SJSA1 (cell line): ENCODE measurements at regions not wholly inside any gene's neighbourhood (a gene's known extent, or its start where the extent isn't known, plus 50 kb on each side); places are given as distances from the start of the nearest gene placed in this dataset.

ENCODE experiments used
- DNase-seq, 2 experiments: peaks; one replicate each; pipeline ENCODE4 v3.0.0-alpha.2; 2015 to 2020; ENCODE audit warnings: low spot score in 2 of 2, low read depth in 1 of 2
- H3K27ac ChIP-seq: fragments of 250-450 bp; sonication (Bioruptor Pico); 2 replicates; pipeline ENCODE4 v1.5.1; 2020; ENCODE audit warnings: mild to moderate bottlenecking, moderate library complexity
- H3K27me3 ChIP-seq: fragments of 250-450 bp; sonication (Bioruptor Pico); replicated peaks from 2 replicates; pipeline ENCODE4 v1.5.1; 2020; ENCODE audit warnings: mild to moderate bottlenecking, moderate library complexity
- H3K36me3 ChIP-seq: fragments of 250-450 bp; sonication (Bioruptor Pico); 2 replicates; pipeline ENCODE4 v1.5.1; 2020; ENCODE audit warnings: mild to moderate bottlenecking
- H3K4me1 ChIP-seq: fragments of 250-450 bp; sonication (Bioruptor Pico); replicated peaks from 2 replicates; pipeline ENCODE4 v1.6.1; 2021; ENCODE audit warnings: mild to moderate bottlenecking
- H3K4me3 ChIP-seq: fragments of 250-450 bp; sonication (Bioruptor Pico); 2 replicates; pipeline ENCODE4 v1.5.1; 2020; ENCODE audit warnings: mild to moderate bottlenecking
- H3K9me3 ChIP-seq: fragments of 250-450 bp; sonication (Bioruptor Pico); replicated peaks from 2 replicates; pipeline ENCODE4 v1.5.1; 2020; ENCODE audit warnings: mild to moderate bottlenecking

DNA sequence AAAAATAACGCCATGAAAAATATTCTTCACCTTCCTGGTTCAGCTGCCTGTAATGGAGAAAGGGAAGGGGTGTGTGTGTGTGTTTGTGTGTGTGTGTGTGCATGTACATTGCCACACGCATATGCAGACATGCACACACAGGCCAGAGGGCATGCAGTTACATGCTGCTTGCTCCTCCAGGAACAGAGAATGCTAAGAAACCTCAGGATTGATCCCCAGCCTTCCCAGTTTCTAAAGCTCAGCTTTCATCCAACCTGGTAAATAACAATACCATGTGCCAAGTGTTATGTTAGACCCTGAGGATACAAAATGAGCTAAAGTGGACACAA lies 241.7 kb downstream of the SPTSSA start:
- no peak for DNase-seq
- peaks cover 31% of the 10 kb centered on the region for H3K4me1 ChIP-seq
- no peaks in the 10 kb centered on the region for H3K36me3 ChIP-seq
- no peaks in the 10 kb centered on the region for H3K27me3 ChIP-seq
- no peak overlapping the region for H3K27ac ChIP-seq
- no peaks in the 10 kb centered on the region for H3K9me3 ChIP-seq
- H3K4me3 ChIP-seq: no peak overlapping the region

DNA sequence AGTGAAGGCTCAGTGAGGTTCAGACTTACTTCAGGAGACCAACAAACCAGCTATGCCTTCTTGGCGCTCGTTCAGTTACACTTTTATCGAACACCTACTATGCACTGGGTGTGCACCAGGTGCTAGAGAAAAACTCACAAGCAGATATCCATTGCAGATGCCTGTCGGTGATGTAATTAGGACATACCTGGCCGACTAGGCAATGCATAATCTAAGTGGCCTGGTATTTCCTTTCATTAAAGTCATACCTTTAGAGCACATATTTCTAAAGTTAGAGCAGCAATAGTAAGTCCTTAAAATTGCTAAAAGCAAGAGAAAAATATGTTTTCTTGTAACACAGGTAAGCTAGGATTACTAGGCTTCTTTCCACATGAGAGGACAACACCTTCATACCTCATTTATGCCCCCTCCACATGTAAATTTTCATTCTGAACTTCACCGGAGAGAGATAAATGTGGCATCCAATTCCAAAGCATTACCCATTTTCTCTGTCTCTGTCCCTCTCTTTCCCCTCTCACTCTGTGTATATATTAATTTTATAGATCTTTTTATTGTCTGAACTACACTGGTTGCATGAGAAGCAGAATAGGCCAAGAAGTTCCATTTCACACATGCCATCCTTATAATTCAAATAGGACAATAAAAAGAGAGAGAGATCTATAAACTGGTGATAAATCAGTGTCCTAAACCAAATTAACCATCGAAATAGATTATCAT lies 242.2 kb downstream of the SPTSSA start:
- Histone ChIP-seq H3K4me1 (peaks cover 34% of the 10 kb centered on the region), H3K27me3 (no peaks in the 10 kb centered on the region), H3K36me3 (no peaks in the 10 kb centered on the region), H3K4me3 (no peak overlapping the region), H3K27ac (no peak overlapping the region), H3K9me3 (no peaks in the 10 kb centered on the region)
- no peak for DNase-seq

DNA sequence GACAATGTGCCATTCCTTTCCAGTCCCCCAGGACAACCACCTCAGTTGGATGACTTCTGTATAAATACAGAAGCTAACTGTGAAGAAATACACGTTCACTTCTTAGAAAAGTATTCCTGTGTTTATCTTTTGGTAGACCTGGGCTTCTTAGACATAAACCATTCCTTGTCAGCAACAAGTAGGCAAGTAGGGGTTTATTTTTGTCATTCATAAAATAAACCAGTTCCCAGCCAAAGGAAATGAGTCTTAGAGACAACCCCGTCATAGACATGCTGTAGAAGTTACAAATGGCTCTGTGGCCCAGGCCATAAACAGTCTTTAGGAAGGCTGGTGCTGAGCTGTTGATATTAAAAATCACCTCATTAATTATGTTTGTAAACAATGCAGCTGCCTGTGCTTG lies 243.2 kb downstream of the SPTSSA start:
- no peaks in the 10 kb centered on the region for H3K36me3 ChIP-seq
- no peaks in the 10 kb centered on the region for H3K27me3 ChIP-seq
- H3K4me1 ChIP-seq: peaks cover 32% of the 10 kb centered on the region
- H3K27ac ChIP-seq: no peak overlapping the region
- H3K4me3 ChIP-seq: no peak overlapping the region
- no peak for DNase-seq
- no peaks in the 10 kb centered on the region for H3K9me3 ChIP-seq

DNA sequence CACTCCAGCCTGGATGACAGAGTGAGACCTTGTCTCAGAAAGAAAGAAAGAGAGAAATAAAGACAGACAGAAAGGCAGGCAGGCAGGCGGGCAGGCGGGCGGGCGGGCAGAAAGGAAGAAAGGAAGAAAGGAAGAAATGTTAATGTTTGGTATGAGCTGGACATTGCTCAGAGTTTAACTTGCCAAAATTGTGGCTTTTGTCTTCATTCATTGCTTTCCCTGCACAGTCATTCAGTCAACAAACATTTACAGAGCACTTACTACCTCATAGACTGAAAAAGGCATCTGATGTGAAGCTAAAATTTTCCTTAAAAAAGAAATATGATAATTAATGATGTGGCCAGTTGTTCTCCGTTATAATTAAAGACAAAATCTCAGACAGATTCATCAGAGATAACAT lies 247.1 kb downstream of the SPTSSA start:
- DNase-seq: no peak
- Histone ChIP-seq H3K4me1 (peaks cover 11% of the 10 kb centered on the region; the same call in 1 of the 2 replicates), H3K9me3 (no peaks in the 10 kb centered on the region), H3K27ac (no peak overlapping the region), H3K36me3 (no peaks in the 10 kb centered on the region), H3K4me3 (no peak overlapping the region), H3K27me3 (no peaks in the 10 kb centered on the region)

DNA sequence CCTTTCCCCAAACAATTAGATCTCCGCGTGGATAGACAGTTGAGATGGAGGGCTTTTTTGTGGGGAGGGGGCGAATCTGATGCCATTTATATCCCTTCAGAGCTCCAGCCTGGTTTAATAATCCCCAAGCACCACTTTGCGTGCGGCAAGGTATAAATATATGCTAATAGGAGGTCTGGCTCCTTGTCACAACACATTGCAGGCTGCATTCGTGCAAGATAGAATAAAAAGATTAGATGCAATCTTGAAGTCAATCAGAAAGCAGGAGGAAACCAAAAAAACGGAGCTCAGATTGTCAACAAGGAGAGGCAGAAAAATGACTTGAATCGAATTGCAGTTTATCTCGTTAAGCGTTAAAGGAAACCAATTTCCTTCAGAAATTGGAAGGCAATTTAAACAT lies 248.7 kb downstream of the SPTSSA start:
- Histone ChIP-seq H3K4me1 (0 out of 2 replicates have a peak, but pooled peaks cover 3% of the 10 kb centered on the region), H3K36me3 (no peaks in the 10 kb centered on the region), H3K9me3 (no peaks in the 10 kb centered on the region), H3K27me3 (no peaks in the 10 kb centered on the region), H3K27ac (no peak overlapping the region), H3K4me3 (no peak overlapping the region)
- no peak for DNase-seq

DNA sequence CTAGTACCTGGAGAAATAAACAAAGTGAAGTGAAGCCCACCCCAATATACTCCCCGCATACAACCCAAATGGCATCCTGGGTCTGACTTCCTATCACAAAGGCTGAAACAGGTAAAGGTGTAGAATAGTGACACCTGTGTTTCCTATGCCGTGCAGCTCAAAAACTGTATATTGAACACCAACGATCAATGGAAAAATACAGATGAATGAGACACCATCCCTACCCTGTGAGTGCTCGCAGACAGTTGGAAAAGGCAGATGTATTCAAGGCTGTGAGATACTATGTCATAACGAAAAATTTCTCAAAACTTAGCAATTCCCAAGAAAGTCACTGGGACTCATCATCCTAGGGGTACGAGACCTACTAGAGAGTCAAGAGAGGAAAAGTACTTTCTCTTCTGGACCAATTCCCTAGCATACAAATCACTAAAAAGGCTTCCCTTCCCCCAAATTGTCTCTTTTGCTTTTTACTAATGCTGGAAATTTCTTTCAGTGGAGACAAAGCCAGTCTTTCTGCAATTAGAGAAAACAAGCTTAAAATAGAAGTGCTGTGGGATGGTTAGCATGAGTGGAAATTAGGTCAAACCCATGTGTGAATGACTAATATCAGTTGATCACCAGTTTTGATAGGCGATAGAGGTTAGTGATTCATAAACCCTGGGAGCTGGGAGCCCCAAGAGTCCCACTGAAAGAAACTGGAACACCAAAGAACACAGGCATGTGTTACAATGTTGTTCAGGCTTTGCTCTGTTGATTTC lies 249.7 kb downstream of the SPTSSA start:
- no peak overlapping the region for H3K27ac ChIP-seq
- H3K4me3 ChIP-seq: no peak overlapping the region
- no peak for DNase-seq
- H3K27me3 ChIP-seq: no peaks in the 10 kb centered on the region
- H3K4me1 ChIP-seq: 0 out of 2 replicates have a peak, but pooled peaks cover 3% of the 10 kb centered on the region
- no peaks in the 10 kb centered on the region for H3K36me3 ChIP-seq
- no peaks in the 10 kb centered on the region for H3K9me3 ChIP-seq

DNA sequence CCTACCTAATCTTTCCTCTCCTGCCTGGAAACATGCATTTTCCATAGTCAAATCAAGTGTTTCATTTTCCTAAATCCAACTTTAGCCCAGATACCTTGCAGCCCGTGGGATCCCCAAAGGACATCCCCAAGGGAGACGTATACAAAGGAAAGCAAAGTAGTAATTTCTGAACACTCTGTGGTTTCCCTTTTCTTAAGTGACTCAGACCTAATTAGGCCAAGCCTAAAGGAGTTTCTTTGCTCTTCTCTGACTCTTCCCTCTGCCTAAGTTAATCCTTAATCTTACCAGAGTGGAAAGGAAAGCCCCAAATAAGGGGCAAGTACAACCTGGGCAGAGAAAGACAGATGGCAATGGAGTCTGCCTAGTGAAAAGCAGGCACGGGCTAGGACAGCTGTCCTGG lies 250.3 kb downstream of the SPTSSA start:
- Histone ChIP-seq H3K9me3 (no peaks in the 10 kb centered on the region), H3K27ac (no peak overlapping the region), H3K36me3 (no peaks in the 10 kb centered on the region), H3K4me1 (0 out of 2 replicates have a peak, but pooled peaks cover 3% of the 10 kb centered on the region), H3K27me3 (no peaks in the 10 kb centered on the region), H3K4me3 (no peak overlapping the region)
- no peak for DNase-seq

DNA sequence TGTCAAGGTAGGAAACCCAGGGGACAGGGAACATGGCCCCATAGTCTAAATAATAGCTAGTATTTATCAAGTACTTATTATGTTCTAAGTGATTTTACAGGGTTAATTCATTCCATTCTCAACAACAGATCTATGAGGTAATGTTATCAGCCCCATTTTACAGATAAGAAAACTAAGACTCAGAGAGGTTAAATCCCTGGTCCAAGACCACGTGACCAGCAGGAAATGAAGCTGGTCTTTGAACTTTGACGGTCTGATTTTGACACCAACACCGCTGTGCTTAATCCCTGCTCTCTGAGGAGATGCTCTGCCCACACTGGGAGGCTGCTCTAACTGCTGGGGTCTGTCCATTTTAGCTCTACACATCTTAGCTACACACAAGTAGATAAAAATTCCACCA lies 253.5 kb downstream of the SPTSSA start:
- Histone ChIP-seq H3K36me3 (no peaks in the 10 kb centered on the region), H3K4me3 (no peak overlapping the region), H3K9me3 (no peaks in the 10 kb centered on the region), H3K27me3 (no peaks in the 10 kb centered on the region), H3K27ac (no peak overlapping the region), H3K4me1 (no peaks in the 10 kb centered on the region)
- DNase-seq: no peak

DNA sequence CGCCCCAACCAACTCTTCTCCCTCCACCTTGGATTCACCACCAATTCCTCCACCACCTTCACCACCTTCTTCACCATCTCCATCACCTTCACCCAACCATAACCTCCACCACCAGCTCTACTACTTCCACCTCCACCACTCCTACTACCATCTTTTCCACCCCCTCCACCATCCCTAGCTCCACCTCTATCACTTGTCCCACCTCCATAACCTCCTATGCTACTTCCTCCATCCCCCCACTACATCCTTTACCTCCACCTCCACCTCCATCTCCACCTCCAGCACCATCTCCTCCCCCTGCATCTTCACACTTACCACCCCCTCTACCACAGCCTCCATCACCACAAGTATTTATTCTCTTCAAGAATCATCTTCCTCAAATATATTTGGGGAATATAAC lies 254.9 kb upstream of the EGLN3 start:
- H3K36me3 ChIP-seq: no peaks in the 10 kb centered on the region
- H3K9me3 ChIP-seq: no peaks in the 10 kb centered on the region
- H3K27me3 ChIP-seq: no peaks in the 10 kb centered on the region
- no peak for DNase-seq
- H3K27ac ChIP-seq: no peak overlapping the region
- H3K4me1 ChIP-seq: peaks cover 3% of the 10 kb centered on the region; the same call in 1 of the 2 replicates
- H3K4me3 ChIP-seq: no peak overlapping the region

DNA sequence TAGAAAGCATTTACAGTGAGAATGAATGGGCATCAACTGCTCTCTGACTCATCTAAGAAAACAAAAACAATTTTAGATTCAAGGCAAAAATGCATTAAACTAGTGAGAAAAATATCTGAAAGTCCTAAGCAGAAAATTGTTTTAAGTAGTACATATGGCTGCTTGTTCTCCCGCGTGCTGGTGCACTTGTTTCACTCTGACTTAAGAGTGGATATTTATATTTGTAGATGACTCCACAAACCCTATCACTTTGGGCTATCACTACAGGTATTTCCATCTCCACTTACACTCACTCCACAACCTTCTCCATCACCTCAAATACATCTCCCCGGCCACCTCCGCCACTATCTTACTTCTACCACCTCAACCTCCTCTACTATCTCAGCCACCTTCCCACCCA lies 253.9 kb upstream of the EGLN3 start:
- H3K27me3 ChIP-seq: no peaks in the 10 kb centered on the region
- H3K9me3 ChIP-seq: no peaks in the 10 kb centered on the region
- no peak overlapping the region for H3K27ac ChIP-seq
- H3K36me3 ChIP-seq: no peaks in the 10 kb centered on the region
- no peak for DNase-seq
- no peak overlapping the region for H3K4me3 ChIP-seq
- H3K4me1 ChIP-seq: peaks cover 12% of the 10 kb centered on the region

DNA sequence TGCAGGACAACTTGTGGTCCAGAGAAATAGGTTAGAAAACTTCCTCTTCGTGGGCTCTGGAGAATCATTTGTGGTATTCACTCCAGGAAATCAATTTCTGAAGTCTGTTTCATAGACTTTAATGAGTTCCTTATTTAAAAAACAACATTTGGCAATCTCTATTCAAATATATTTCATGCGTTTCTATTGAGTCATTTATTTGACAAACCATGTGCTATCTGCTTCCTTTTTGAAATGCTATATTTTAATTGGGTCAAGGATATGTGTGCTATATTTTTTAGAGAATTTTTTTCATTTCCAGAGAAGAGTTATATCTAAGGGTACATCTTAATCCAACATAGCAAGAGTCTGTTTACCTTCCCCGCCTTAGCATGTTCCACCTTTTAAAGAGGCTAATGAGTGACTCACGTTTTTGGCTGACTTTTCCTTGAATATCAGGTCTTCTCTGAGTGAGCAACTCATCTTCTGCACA lies 252.4 kb upstream of the EGLN3 start:
- Histone ChIP-seq H3K4me3 (no peak overlapping the region), H3K36me3 (no peaks in the 10 kb centered on the region), H3K9me3 (no peaks in the 10 kb centered on the region), H3K27ac (no peak overlapping the region), H3K27me3 (no peaks in the 10 kb centered on the region), H3K4me1 (peaks cover 12% of the 10 kb centered on the region)
- no peak for DNase-seq

DNA sequence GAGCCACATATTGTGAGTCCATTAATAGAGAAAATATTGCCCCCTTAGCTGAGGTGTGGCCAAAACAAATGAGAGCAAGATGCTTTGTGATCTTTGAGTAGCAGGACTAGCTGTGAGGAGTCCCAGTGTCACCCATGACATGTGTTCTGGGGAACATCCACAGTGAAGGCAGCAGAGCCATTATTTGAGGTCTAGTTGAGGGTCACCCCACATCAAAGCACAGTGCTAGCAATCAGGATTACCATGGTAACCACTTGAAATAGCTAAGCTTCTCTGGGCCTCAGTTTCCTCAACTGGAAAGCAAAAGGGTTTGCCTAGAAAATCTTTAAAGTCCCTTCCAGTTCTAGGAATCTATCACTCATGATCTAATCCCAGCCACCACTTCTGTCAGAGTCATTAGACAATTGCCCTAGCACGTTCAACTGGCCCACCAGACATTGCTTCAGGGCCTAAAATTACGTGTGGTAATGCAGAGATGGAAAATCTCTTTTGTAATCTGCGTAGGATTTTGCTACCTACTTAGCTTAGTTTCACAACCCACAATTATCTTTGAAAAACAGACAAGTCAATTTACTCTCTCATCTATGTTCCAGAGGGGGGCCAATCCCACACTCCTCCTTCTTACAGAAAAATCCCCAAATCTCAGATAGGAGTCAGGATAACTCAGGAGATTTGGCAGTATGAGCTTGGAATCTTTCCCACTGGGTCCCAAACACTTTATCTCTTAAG lies 251.2 kb upstream of the EGLN3 start:
- no peaks in the 10 kb centered on the region for H3K36me3 ChIP-seq
- H3K27me3 ChIP-seq: no peaks in the 10 kb centered on the region
- no peaks in the 10 kb centered on the region for H3K9me3 ChIP-seq
- DNase-seq: no peak
- no peak overlapping the region for H3K4me3 ChIP-seq
- H3K27ac ChIP-seq: no peak overlapping the region
- peaks cover 12% of the 10 kb centered on the region for H3K4me1 ChIP-seq

DNA sequence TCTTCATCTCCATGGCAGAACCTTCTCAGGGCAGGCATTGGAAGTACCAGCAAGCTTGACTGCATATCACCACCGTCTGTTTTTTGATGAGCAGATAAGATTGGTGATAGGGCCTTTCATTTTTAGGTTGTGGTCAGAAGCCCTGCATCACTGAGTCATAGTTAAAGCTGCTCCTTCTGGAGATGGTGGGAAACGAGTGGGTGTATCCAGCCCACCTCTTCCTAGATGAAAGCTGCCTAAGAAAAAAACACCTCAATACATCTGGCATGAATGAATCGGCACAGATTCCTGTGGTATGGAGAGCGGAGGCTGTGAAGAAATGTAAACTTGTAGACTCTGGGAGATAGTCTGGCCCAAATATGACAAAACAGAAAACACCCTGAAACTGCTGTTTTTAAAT lies 248.7 kb upstream of the EGLN3 start:
- no peaks in the 10 kb centered on the region for H3K9me3 ChIP-seq
- H3K4me1 ChIP-seq: peaks cover 12% of the 10 kb centered on the region
- H3K4me3 ChIP-seq: no peak overlapping the region
- DNase-seq: peak in 1 of 2 experiments; percentile 48
- H3K36me3 ChIP-seq: no peaks in the 10 kb centered on the region
- H3K27ac ChIP-seq: no peak overlapping the region; the same call in 1 of the 2 replicates
- no peaks in the 10 kb centered on the region for H3K27me3 ChIP-seq

DNA sequence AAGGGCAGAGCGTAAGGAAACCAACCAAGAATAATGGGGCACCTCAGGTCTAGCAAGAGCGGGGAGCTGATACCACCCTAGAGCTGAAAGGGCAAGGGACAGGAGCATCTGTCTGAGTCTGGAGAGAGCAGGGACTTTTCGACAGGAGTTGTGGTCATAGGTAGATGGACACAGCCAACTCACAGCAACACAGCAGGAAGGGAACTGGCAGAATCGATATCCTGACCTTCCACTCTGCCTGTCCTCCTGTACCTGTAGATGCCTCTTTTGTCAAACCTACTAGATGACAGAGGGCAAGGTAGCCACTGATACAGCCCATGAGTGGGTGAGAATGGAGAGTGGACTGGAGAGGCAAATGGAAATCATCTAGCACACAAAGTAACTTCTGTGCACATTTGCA lies 247.2 kb upstream of the EGLN3 start:
- Histone ChIP-seq H3K36me3 (no peaks in the 10 kb centered on the region), H3K4me3 (no peak overlapping the region), H3K9me3 (no peaks in the 10 kb centered on the region), H3K27ac (no peak overlapping the region), H3K27me3 (no peaks in the 10 kb centered on the region), H3K4me1 (peaks cover 12% of the 10 kb centered on the region)
- no peak for DNase-seq
